DOHH2 (cell line): ENCODE measurements at regions not wholly inside any gene's neighbourhood (a gene's known extent, or its start where the extent isn't known, plus 50 kb on each side); places are given as distances from the start of the nearest gene placed in this dataset.

Source experiments
- EZH2phosphoT487 ChIP-seq: fragments of 200-600 bp; sonication (generic); IDR thresholded peaks from 2 replicates; pipeline ENCODE4 v1.6.1; 2017; ENCODE audit warnings: borderline replicate concordance, mild to moderate bottlenecking, antibody characterized with exemption, low read length, moderate library complexity, mixed read lengths
- TF ChIP-seq, protein P1 (sequence below): fragments of 200-600 bp; sonication (generic); IDR thresholded peaks from one replicate; pipeline ENCODE4 v1.5.1; 2014; ENCODE audit warnings: antibody characterized with exemption, mild to moderate bottlenecking, low read depth, low read length; ENCODE audit not compliant: poor library complexity, severe bottlenecking

DNA sequence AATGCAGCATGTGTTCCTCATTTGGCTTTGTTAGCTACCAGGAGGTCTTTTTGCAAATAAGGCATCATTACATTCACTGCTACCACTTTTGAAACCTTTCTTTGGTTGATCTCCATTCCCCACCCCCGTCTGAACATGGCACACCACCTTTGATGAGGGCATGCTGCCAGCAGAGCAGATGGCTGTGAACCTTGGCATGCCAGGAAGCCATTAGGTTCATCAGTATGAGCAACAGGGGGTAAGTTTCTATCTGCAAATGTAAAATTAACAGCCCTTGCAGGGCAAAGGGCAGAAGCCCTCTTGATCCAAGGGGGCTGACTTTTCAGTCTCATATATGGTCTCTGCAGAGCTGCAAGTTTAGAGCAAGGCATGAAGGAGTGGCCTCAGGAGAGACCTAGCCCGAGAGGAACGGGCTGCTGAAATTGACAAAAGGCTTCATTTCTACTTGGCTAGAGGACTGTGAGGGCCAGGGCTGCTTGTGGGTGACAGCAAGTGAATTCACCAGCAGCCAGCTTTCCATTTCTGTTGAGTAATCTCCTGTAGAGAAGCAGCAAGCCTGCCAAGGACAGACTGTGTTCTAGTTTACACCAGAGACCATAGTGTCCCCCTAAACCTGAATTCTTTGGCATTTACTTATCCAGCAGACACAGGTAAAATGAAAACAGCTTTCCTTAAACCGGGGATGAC is 127.9 kb downstream of the ZNF326 start:
- TF ChIP-seq, protein P1, sequence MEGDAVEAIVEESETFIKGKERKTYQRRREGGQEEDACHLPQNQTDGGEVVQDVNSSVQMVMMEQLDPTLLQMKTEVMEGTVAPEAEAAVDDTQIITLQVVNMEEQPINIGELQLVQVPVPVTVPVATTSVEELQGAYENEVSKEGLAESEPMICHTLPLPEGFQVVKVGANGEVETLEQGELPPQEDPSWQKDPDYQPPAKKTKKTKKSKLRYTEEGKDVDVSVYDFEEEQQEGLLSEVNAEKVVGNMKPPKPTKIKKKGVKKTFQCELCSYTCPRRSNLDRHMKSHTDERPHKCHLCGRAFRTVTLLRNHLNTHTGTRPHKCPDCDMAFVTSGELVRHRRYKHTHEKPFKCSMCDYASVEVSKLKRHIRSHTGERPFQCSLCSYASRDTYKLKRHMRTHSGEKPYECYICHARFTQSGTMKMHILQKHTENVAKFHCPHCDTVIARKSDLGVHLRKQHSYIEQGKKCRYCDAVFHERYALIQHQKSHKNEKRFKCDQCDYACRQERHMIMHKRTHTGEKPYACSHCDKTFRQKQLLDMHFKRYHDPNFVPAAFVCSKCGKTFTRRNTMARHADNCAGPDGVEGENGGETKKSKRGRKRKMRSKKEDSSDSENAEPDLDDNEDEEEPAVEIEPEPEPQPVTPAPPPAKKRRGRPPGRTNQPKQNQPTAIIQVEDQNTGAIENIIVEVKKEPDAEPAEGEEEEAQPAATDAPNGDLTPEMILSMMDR, result no peak
- TF ChIP-seq EZH2phosphoT487, result no peak
